GM19023 (cell line): ENCODE measurements at regions not wholly inside any gene's neighbourhood (a gene's known extent, or its start where the extent isn't known, plus 50 kb on each side); places are given as distances from the start of the nearest gene placed in this dataset.
"Not testable (repeated sequence)": the region's sequence is repeated elsewhere in the genome, so short reads cannot be mapped to it uniquely, and the experiment has no call there.

Experiments
- ATAC-seq: cut with Tn5 transposase; IDR thresholded peaks from one replicate; pipeline ENCODE4 v1.9.1; 2021; ENCODE audit warnings: mild to moderate bottlenecking, moderate library complexity; ENCODE audit not compliant: unreplicated experiment

GRCh38 chr1:99062192-99062591 is 57.5 kb upstream of the PLPPR5 start:
- no peak for ATAC-seq

GRCh38 chr1:99069146-99069545 is 64.5 kb upstream of the PLPPR5 start:
- ATAC-seq: no peak

- not testable (repeated sequence) for ATAC-seq
Observed at GRCh38 chr1:99078529-99078928, 73.9 kb upstream of the PLPPR5 start.

GRCh38 chr1:99082366-99082765 is 77.7 kb upstream of the PLPPR5 start:
- ATAC-seq: no peak

- ATAC-seq: no peak
Observed at GRCh38 chr1:99083338-99083737, 78.7 kb upstream of the PLPPR5 start.

- ATAC-seq: no peak
Observed at GRCh38 chr1:99084562-99084961, 79.9 kb upstream of the PLPPR5 start.

GRCh38 chr1:99086057-99086456 is 81.4 kb upstream of the PLPPR5 start:
- ATAC-seq: no peak

GRCh38 chr1:99098589-99098988 is 93.9 kb upstream of the PLPPR5 start:
- no peak for ATAC-seq

GRCh38 chr1:99106274-99106673 is 101.6 kb upstream of the PLPPR5 start:
- no peak for ATAC-seq

GRCh38 chr1:99107680-99108079 is 103.0 kb upstream of the PLPPR5 start:
- ATAC-seq: no peak

- ATAC-seq: no peak
Observed at GRCh38 chr1:99110140-99111041, 105.7 kb upstream of the PLPPR5 start.

GRCh38 chr1:99115231-99115630 is 110.6 kb upstream of the PLPPR5 start:
- ATAC-seq: no peak

- no peak for ATAC-seq
Observed at GRCh38 chr1:99119188-99119587, 114.5 kb upstream of the PLPPR5 start.

GRCh38 chr1:99122039-99122438 is 117.4 kb upstream of the PLPPR5 start:
- no peak for ATAC-seq

GRCh38 chr1:99123936-99124335 is 119.3 kb upstream of the PLPPR5 start:
- no peak for ATAC-seq

GRCh38 chr1:99131546-99131945 is 126.9 kb upstream of the PLPPR5 start:
- ATAC-seq: no peak

- no peak for ATAC-seq
Observed at GRCh38 chr1:99133756-99134500, 129.3 kb upstream of the PLPPR5 start.

GRCh38 chr1:99137554-99138206 is 126.6 kb upstream of the PLPPR4 start:
- ATAC-seq: no peak

- no peak for ATAC-seq
Observed at GRCh38 chr1:99139876-99140275, 124.4 kb upstream of the PLPPR4 start.

- no peak for ATAC-seq
Observed at GRCh38 chr1:99146129-99146848, 118.0 kb upstream of the PLPPR4 start.

- no peak for ATAC-seq
Observed at GRCh38 chr1:99149952-99150351, 114.3 kb upstream of the PLPPR4 start.
